AG10803 (cell line): ENCODE measurements at regions not wholly inside any gene's neighbourhood (a gene's known extent, or its start where the extent isn't known, plus 50 kb on each side); places are given as distances from the start of the nearest gene placed in this dataset.
A peak's percentile ranks its signal among the peaks of the same experiment; 100 is the strongest.
"Not testable (repeated sequence)": the region's sequence is repeated elsewhere in the genome, so short reads cannot be mapped to it uniquely, and the experiment has no call there.

Experiments
- DNase-seq: peaks from one replicate; pipeline ENCODE4 v3.0.0; 2010; ENCODE audit warnings: low read depth
- H3K4me3 ChIP-seq: 2 replicates; pipeline ENCODE4 v1.5.1; 2011; ENCODE audit warnings: mild to moderate bottlenecking, low read length, control low read depth
- CTCF ChIP-seq: conservative IDR thresholded peaks from 2 replicates; pipeline ENCODE4 v1.5.1; 2011; ENCODE audit warnings: mild to moderate bottlenecking, low read length, control low read depth, inconsistent platforms

GRCh38 chr22:48720662-48721394 lies 1106.8 kb downstream of the BRD1 start:
- H3K4me3 ChIP-seq = no peak overlapping the region
- no peak for DNase-seq
- TF ChIP-seq CTCF = no peak

- no peak for DNase-seq
- no peak overlapping the region for H3K4me3 ChIP-seq
- no peak for TF ChIP-seq CTCF
Measured at GRCh38 chr22:48719978-48720661, 1107.6 kb downstream of the BRD1 start.

GRCh38 chr22:48718818-48719500 lies 1108.7 kb downstream of the BRD1 start:
- no peak overlapping the region for H3K4me3 ChIP-seq
- peak; percentile 6 for DNase-seq
- TF ChIP-seq CTCF = no peak

GRCh38 chr22:48717883-48718817 lies 1109.5 kb downstream of the BRD1 start:
- no peak overlapping the region for H3K4me3 ChIP-seq
- no peak for TF ChIP-seq CTCF
- DNase-seq = no peak

- no peak for TF ChIP-seq CTCF
- H3K4me3 ChIP-seq = no peak overlapping the region
- no peak for DNase-seq
Measured at GRCh38 chr22:48717076-48717810, 1110.4 kb downstream of the BRD1 start.

- not testable (repeated sequence) for DNase-seq, H3K4me3 ChIP-seq
Measured at GRCh38 chr22:48716154-48716553, 1111.5 kb downstream of the BRD1 start.
